ENCODE measurements at regions not wholly inside any gene's neighbourhood (a gene's known extent, or its start where the extent isn't known, plus 50 kb on each side); places are given as distances from the start of the nearest gene placed in this dataset.
"Not testable (repeated sequence)": the region's sequence is repeated elsewhere in the genome, so short reads cannot be mapped to it uniquely, and the experiment has no call there.

DNA sequence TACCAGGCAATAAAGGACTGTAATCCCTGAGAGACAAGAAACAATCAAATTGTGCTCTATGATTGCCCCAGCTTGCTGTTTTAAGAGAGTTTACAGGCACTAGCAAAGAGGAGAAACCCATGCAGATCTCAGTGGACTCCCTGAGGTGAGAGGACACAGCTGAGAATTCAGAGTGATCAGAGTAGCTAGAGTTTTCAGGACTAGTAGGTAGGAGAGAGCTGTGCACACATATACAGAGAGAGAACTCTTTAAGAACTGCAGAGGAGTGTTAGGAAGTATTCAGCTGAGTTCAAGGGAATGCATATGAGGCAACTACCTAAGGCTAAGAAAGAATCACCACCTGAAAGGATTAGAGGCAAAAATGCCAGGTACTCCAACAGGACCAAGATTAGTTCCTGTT is 904.8 kb downstream of the CDH8 start:
- no peaks in the 10 kb centered on the region for H3K4me1 Mint-ChIP-seq (ENCODE audit: low read depth)
- no peak for TF ChIP-seq CTCF (IDR thresholded peaks at IDR 0.05)

GRCh38 chr16:61128545-61129323 is 907.5 kb downstream of the CDH8 start:
- Mint-ChIP-seq H3K27ac (no peak overlapping the region), H3K4me1 (ENCODE audit: low read depth) (no peaks in the 10 kb centered on the region), H3K9me3 (peaks cover 36% of the 10 kb centered on the region), H3K27me3 (ENCODE audit: insufficient read depth) (no peaks in the 10 kb centered on the region), H3K4me3 (no peak overlapping the region), H3K36me3 (ENCODE audit: low read depth) (no peaks in the 10 kb centered on the region; the same call in 1 of the 2 replicates)
- no peak for TF ChIP-seq CTCF (IDR thresholded peaks at IDR 0.05)
- no peak for DNase-seq

More for the DNA sequence above, 904.8 kb downstream of the CDH8 start:
- Mint-ChIP-seq H3K4me3 (no peak overlapping the region), H3K27ac (no peak overlapping the region), H3K9me3 (peaks cover 38% of the 10 kb centered on the region), H3K27me3 (ENCODE audit: insufficient read depth) (no peaks in the 10 kb centered on the region), H3K36me3 (ENCODE audit: low read depth) (no peaks in the 10 kb centered on the region; the same call in 1 of the 2 replicates)
- no peak for DNase-seq

DNA sequence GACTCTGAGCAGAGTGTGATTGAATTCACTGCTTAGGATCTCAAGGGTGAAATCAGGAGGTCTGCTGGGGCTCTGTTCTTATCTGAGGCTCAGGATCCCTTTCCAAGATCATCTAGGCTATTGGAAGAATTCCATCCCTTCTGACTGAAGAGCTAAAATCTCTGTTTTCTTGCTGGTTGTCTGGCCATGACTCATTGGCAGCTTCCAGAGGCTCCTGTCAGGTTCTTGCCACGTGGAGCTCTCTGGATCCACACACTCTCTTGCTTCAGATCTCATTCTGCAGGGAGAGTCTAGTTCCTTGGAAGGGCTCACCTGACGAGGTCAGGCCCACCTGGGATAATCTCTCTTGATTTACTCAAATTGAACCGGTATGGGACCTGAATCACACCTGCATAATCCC is 930.7 kb downstream of the CDH8 start:
- peaks cover 44% of the 10 kb centered on the region for H3K9me3 Mint-ChIP-seq
- no peak overlapping the region for H3K4me3 Mint-ChIP-seq
- H3K27ac Mint-ChIP-seq = no peak overlapping the region
- H3K27me3 Mint-ChIP-seq (ENCODE audit: insufficient read depth) = peaks cover 2% of the 10 kb centered on the region
- no peaks in the 10 kb centered on the region for H3K4me1 Mint-ChIP-seq (ENCODE audit: low read depth)
- no peak for TF ChIP-seq CTCF (IDR thresholded peaks at IDR 0.05)
- DNase-seq = no peak
- no peaks in the 10 kb centered on the region; the same call in 1 of the 2 replicates for H3K36me3 Mint-ChIP-seq (ENCODE audit: low read depth)

DNA sequence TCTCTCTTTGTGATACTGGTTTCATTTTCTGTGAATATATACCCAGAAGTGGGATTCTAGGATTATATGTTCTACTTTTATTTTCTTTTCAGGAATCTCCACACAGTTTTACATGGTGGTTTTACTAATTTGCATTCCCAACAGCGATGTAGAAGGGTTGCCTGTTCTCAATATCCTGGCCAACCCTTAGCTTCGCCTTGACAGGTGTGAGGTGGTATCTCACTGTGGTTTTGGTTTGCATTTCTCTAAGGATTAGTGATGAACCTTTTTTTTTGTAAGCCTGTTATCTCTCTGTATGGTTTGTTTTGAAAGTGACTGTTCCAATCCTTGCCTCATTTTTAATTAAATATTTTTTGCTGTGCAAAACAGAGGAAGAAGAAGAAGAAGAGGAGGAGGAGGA is 937.7 kb downstream of the CDH8 start:
- Mint-ChIP-seq H3K36me3 (ENCODE audit: low read depth) (no peaks in the 10 kb centered on the region; the same call in 1 of the 2 replicates), H3K27me3 (ENCODE audit: insufficient read depth) (no peaks in the 10 kb centered on the region; the same call in 1 of the 2 replicates), H3K4me3 (no peak overlapping the region), H3K27ac (no peak overlapping the region), H3K4me1 (ENCODE audit: low read depth) (no peaks in the 10 kb centered on the region), H3K9me3 (peaks cover 41% of the 10 kb centered on the region)
- no peak for DNase-seq
- TF ChIP-seq CTCF (IDR thresholded peaks at IDR 0.05) = no peak

DNA sequence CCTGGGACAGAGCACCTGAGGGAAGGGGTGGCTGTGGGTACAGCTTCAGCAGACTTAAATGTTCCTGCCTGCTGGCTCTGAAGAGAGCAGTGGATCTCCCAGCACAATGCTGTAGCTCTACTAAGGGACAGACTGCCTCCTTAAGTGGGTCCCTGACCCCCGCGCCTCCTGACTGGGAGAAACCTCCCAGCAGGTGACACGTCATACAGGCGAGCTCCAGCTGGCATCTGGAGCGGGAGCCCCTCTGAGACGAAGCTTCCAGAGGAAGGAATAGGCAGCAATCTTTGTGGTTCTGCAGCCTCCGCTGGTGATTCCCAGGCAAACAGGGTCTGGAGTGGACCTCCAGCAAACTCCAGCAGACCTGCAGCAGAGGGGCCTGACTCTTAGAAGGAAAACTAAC is 944.9 kb downstream of the CDH8 start:
- H3K9me3 Mint-ChIP-seq = peaks cover 62% of the 10 kb centered on the region
- not testable (repeated sequence) for H3K4me1 Mint-ChIP-seq (ENCODE audit: low read depth); DNase-seq; H3K36me3 Mint-ChIP-seq (ENCODE audit: low read depth); H3K4me3 Mint-ChIP-seq; H3K27ac Mint-ChIP-seq; H3K27me3 Mint-ChIP-seq (ENCODE audit: insufficient read depth)

- H3K4me3 Mint-ChIP-seq = no peak overlapping the region
- no peak for DNase-seq
- peaks cover 15% of the 10 kb centered on the region for H3K9me3 Mint-ChIP-seq
- H3K36me3 Mint-ChIP-seq (ENCODE audit: low read depth) = no peaks in the 10 kb centered on the region
- H3K27ac Mint-ChIP-seq = no peak overlapping the region
- H3K4me1 Mint-ChIP-seq (ENCODE audit: low read depth) = no peaks in the 10 kb centered on the region
- no peaks in the 10 kb centered on the region for H3K27me3 Mint-ChIP-seq (ENCODE audit: insufficient read depth)
- TF ChIP-seq CTCF (IDR thresholded peaks at IDR 0.05) = no peak
Measured at GRCh38 chr16:61083711-61084110, 952.5 kb downstream of the CDH8 start.
